Caco-2 (cell line): ENCODE measurements at regions not wholly inside any gene's neighbourhood (a gene's known extent, or its start where the extent isn't known, plus 50 kb on each side); places are given as distances from the start of the nearest gene placed in this dataset.

Source experiments
- BruUV-seq: library from RNA; stranded (reverse); fragments of 400-500 nt; replicated peaks from 2 replicates; lab custom pipeline; 2021; lab: Mats Ljungman, UMichigan
- CTCF ChIA-PET: fragments of 300-600 bp; sonication (Branson Sonifier 250); formaldehyde crosslinking; loops from one replicate; lab custom pipeline; 2022; ENCODE audit warnings: antibody characterized with exemption; lab: Charles Lee
- POLR2A ChIA-PET: fragments of 300-600 bp; sonication (Branson Sonifier 250); formaldehyde crosslinking; loops from one replicate; lab custom pipeline; 2022; ENCODE audit warnings: antibody characterized with exemption; lab: Charles Lee
- DNase-seq, 2 experiments: peaks; one replicate each; pipeline versions ENCODE4 v3.0.0 to v3.0.0-alpha.2; 2020 to 2022
- H3K27me3 ChIP-seq: replicated peaks from 2 replicates; pipeline ENCODE4 v1.6.0; 2011; ENCODE audit warnings: low read length; ENCODE audit not compliant: control insufficient read depth, insufficient read depth
- H3K36me3 ChIP-seq: 2 replicates; pipeline ENCODE4 v1.5.1; 2011; ENCODE audit warnings: low read length; ENCODE audit not compliant: control insufficient read depth, insufficient read depth
- H3K4me1 ChIP-seq: fragments of 250-450 bp; sonication (Bioruptor Pico); 2 replicates; pipeline ENCODE4 v1.5.1; 2020; ENCODE audit warnings: mild to moderate bottlenecking
- H3K4me3 ChIP-seq: 2 replicates; pipeline ENCODE4 v1.5.1; 2011; ENCODE audit warnings: low read depth, mild to moderate bottlenecking, control low read depth, low read length
- H3K9me3 ChIP-seq: fragments of 250-450 bp; sonication (Bioruptor Pico); 2 replicates; pipeline ENCODE4 v1.5.1; 2020; ENCODE audit warnings: mild to moderate bottlenecking, moderate library complexity
- H3K27ac Mint-ChIP-seq: one replicate; pipeline ENCODE4 v1.8.0; 2022; ENCODE audit warnings: mixed read lengths; ENCODE audit not compliant: unreplicated experiment
- H3K27me3 Mint-ChIP-seq: one replicate; pipeline ENCODE4 v1.8.0; 2022; ENCODE audit warnings: mixed read lengths; ENCODE audit not compliant: insufficient read depth, unreplicated experiment
- H3K36me3 Mint-ChIP-seq: one replicate; pipeline ENCODE4 v1.8.0; 2022; ENCODE audit warnings: mild to moderate bottlenecking, mixed read lengths; ENCODE audit not compliant: insufficient read depth, unreplicated experiment
- H3K4me1 Mint-ChIP-seq: one replicate; pipeline ENCODE4 v1.8.0; 2022; ENCODE audit warnings: low read depth, mixed read lengths; ENCODE audit not compliant: unreplicated experiment
- H3K4me3 Mint-ChIP-seq: one replicate; pipeline ENCODE4 v1.8.0; 2022; ENCODE audit warnings: mild to moderate bottlenecking, moderate library complexity, mixed read lengths; ENCODE audit not compliant: unreplicated experiment
- H3K9me3 Mint-ChIP-seq: one replicate; pipeline ENCODE4 v1.8.0; 2022; ENCODE audit warnings: mixed read lengths; ENCODE audit not compliant: unreplicated experiment
- intact Hi-C: fragments of 100-400 bp; cut with micrococcal nuclease; formaldehyde crosslinking; loops from one replicate; pipeline ENCODE4 v1.10.0; 2022; ENCODE audit not compliant: unreplicated experiment
- TF ChIP-seq, protein P1 (sequence below), 2 experiments: fragments of 200-600 bp in 1 of 2; IDR thresholded peaks; 1 replicate in 1 of 2; 2 replicates in 1 of 2; pipeline versions ENCODE4 v1.5.1 to v1.8.0; 2011 to 2022; ENCODE audit warnings: antibody characterized with exemption in 1 of 2, control low read depth in 1 of 2, inconsistent platforms in 1 of 2, low read depth in 1 of 2, low read length in 1 of 2, mild to moderate bottlenecking in 1 of 2, moderate library complexity in 1 of 2; ENCODE audit not compliant: insufficient read depth in 1 of 2, severe bottlenecking in 1 of 2, unreplicated experiment in 1 of 2

DNA sequence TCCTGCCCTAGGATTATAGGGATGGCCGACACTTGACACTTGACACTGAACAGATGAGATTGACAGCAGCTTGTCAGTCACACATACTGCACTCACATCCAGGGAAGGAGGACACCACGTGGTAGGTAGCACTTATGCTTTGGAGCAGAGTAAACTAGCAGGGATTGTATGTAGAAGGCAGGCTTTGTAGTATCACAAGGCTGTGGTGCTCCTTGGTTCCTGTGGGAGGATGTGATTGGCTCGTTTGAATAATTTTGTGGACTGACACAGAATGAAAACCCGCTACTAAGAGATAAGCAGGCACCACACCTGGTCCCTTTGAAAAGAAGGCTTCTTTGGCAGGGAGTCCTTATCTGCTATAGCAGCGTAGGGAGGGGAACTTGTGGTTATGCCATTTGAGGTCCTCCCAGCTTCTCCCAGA, 63.6 kb upstream of the IL12B start:
- intact Hi-C loops = no loop called here
- Mint-ChIP-seq H3K27me3 (peaks cover 17% of the 10 kb centered on the region), H3K4me3 (no peak overlapping the region), H3K27ac (no peak overlapping the region), H3K4me1 (peaks cover 4% of the 10 kb centered on the region), H3K36me3 (no peaks in the 10 kb centered on the region), H3K9me3 (peaks cover 7% of the 10 kb centered on the region)
- Histone ChIP-seq H3K36me3 (no peaks in the 10 kb centered on the region), H3K4me1 (peaks cover 4% of the 10 kb centered on the region), H3K4me3 (no peak overlapping the region), H3K27me3 (no peaks in the 10 kb centered on the region), H3K9me3 (no peaks in the 10 kb centered on the region)
- TF ChIP-seq, protein P1, sequence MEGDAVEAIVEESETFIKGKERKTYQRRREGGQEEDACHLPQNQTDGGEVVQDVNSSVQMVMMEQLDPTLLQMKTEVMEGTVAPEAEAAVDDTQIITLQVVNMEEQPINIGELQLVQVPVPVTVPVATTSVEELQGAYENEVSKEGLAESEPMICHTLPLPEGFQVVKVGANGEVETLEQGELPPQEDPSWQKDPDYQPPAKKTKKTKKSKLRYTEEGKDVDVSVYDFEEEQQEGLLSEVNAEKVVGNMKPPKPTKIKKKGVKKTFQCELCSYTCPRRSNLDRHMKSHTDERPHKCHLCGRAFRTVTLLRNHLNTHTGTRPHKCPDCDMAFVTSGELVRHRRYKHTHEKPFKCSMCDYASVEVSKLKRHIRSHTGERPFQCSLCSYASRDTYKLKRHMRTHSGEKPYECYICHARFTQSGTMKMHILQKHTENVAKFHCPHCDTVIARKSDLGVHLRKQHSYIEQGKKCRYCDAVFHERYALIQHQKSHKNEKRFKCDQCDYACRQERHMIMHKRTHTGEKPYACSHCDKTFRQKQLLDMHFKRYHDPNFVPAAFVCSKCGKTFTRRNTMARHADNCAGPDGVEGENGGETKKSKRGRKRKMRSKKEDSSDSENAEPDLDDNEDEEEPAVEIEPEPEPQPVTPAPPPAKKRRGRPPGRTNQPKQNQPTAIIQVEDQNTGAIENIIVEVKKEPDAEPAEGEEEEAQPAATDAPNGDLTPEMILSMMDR (IDR thresholded peaks at IDR 0.05; ENCODE audit: insufficient read depth in 1 of 2, low read depth in 1 of 2, low read length in 1 of 2, severe bottlenecking in 1 of 2, unreplicated experiment in 1 of 2) = no peak
- DNase-seq = no peak
- no TSS peak for BruUV-seq
- POLR2A ChIA-PET = no interaction called here
- CTCF ChIA-PET = no interaction called here

DNA sequence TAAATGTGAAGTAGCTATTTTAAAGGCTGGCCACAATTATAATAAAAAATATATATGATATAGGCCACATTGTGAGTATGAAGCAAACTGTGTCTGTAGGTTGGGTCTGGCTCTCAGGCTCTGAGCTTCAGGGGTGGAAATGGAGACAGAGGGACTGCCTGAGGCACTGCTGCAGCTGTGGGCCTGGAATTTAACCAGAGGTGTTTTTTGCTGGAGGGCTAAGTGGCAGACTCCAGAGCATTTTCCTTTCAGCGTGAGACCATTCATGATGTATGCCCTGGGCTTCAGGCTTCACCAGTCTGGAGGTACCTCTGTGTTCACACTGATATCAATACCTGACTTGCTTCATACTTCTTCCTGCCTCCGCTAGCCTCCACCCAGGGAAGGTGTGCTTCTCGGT, 64.9 kb upstream of the IL12B start:
- peaks cover 4% of the 10 kb centered on the region for H3K4me1 ChIP-seq
- no peaks in the 10 kb centered on the region for H3K9me3 Mint-ChIP-seq
- no peaks in the 10 kb centered on the region for H3K27me3 ChIP-seq
- ChIA-PET POLR2A (no interaction called here), CTCF (no interaction called here)
- TF ChIP-seq, protein P1 (IDR thresholded peaks at IDR 0.05; ENCODE audit: insufficient read depth in 1 of 2, low read depth in 1 of 2, low read length in 1 of 2, severe bottlenecking in 1 of 2, unreplicated experiment in 1 of 2) = no peak
- no peaks in the 10 kb centered on the region for H3K36me3 ChIP-seq
- intact Hi-C loops = no loop called here
- no peaks in the 10 kb centered on the region for H3K9me3 ChIP-seq
- BruUV-seq = no TSS peak
- no peaks in the 10 kb centered on the region for H3K36me3 Mint-ChIP-seq
- H3K4me1 Mint-ChIP-seq = peaks cover 7% of the 10 kb centered on the region
- H3K27ac Mint-ChIP-seq = no peak overlapping the region
- H3K27me3 Mint-ChIP-seq = peaks cover 17% of the 10 kb centered on the region
- no peak overlapping the region for H3K4me3 ChIP-seq
- no peak for DNase-seq
- H3K4me3 Mint-ChIP-seq = no peak overlapping the region

DNA sequence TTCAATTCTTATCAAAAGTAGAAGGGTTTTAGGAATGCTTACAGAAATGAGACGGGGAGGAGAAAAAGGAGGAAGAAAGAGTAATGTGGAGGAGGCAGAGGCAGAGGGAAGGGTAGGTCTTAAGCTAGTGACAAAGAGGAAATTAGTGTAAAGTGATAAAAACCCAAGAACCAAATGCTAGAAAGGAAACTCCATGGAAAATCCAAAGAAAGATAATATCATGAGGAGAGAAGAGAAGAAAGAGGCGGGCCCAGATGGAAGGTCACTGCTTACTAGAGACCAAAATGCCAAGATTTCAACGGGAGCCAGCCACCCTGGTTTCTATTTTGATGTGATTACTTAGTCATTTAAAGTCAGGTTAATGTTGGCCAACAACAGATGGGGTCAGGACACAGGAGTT, 68.6 kb upstream of the IL12B start:
- H3K27ac Mint-ChIP-seq = no peak overlapping the region
- DNase-seq = no peak
- H3K4me3 Mint-ChIP-seq = no peak overlapping the region
- H3K27me3 ChIP-seq = no peaks in the 10 kb centered on the region
- peaks cover 11% of the 10 kb centered on the region for H3K27me3 Mint-ChIP-seq
- TF ChIP-seq, protein P1 (IDR thresholded peaks at IDR 0.05; ENCODE audit: insufficient read depth in 1 of 2, low read depth in 1 of 2, low read length in 1 of 2, severe bottlenecking in 1 of 2, unreplicated experiment in 1 of 2) = no peak
- H3K9me3 Mint-ChIP-seq = no peaks in the 10 kb centered on the region
- no peaks in the 10 kb centered on the region for H3K36me3 ChIP-seq
- no TSS peak for BruUV-seq
- H3K4me1 Mint-ChIP-seq = peaks cover 7% of the 10 kb centered on the region
- H3K9me3 ChIP-seq = no peaks in the 10 kb centered on the region
- ChIA-PET CTCF (interaction anchor here (0.8 kb wide), 1 partner anchor 67 kb away, joined by 3 read pairs; no protein-coding TSS in a partner anchor), POLR2A (no interaction called here)
- H3K36me3 Mint-ChIP-seq = no peaks in the 10 kb centered on the region
- H3K4me3 ChIP-seq = no peak overlapping the region
- peaks cover 4% of the 10 kb centered on the region for H3K4me1 ChIP-seq
- intact Hi-C loops = no loop called here
